GM19193 (cell line): ENCODE measurements at regions not wholly inside any gene's neighbourhood (a gene's known extent, or its start where the extent isn't known, plus 50 kb on each side); places are given as distances from the start of the nearest gene placed in this dataset.

Source experiments
- POLR2A ChIP-seq: IDR thresholded peaks from 4 replicates; pipeline ENCODE4 v1.6.1; 2011; ENCODE audit not compliant: insufficient read depth, insufficient read length; ENCODE audit errors: extremely low read depth

DNA sequence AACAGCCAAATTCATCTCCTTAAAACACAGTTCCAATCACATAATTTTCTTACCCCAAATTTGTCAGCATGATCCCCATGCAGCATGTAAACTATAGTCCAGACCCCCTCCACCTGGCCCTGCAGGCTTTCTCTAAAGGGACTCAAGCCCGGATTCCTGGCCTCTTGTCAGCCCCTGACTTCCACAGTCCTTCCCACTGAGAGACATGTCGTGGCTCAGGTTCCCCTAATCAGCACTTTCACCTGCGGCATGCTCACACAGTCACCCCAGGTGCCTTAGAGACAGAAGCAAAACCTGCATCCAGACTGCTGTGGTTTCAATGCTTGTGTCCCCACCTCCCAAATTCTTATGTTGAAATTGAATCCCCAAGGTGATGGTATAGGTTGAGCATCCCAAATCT lies 372.7 kb upstream of the ATP10A start:
- no peak for TF ChIP-seq POLR2A

DNA sequence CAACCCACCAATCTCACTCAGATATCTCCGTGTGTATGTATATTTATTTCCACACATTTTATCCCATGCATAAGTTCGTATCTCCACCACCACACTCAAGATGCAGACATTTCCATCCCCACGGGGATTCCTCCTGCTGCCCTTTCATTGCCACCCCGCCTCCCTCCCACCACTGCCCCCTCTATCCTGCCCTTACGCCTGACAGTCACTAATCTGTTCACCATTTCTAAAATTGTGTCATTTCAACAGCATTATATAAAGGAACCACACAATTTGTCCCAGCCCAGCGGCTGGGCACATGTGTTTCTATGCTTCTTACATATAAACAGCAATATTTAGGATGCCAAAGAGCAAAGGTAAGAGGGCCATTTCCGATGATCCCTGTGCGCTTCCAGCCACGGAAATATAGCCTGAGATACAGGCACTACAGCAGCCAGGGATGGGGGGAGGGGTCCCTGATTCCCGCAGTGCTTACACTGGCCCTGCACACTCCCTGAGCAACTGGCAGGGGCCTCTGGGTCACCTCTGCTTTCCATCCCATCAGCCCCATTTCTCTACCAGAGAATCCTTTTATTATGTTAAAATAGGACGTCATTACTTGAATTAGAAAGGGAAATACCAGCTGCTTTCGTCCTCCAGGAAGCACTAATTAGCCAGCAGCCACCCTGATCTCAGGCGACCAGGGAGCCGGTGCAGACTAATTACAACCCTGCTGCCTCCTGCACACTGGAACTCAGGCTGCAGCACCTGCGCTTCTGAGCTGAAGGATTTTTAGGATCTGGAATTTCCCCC lies 372.0 kb upstream of the ATP10A start:
- TF ChIP-seq POLR2A = no peak

DNA sequence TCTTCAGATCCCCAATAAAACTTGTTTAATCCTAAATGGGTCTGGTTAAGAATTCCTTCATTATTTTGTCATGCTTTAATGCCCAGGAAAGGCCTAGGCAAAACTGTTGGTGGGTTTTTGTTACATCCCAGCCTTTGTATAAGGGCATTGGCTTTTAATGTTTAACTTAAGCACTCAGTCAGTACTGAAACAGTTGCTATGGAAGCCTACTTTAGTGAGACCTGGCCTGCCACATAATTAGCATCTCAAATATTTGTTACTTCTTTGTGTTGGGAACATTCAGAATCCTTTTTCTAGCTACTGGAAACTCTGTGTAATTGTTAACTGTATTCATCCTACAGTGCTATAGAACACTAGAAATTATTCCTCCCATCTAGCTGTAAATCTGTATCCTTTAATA lies 369.6 kb upstream of the ATP10A start:
- TF ChIP-seq POLR2A = no peak

DNA sequence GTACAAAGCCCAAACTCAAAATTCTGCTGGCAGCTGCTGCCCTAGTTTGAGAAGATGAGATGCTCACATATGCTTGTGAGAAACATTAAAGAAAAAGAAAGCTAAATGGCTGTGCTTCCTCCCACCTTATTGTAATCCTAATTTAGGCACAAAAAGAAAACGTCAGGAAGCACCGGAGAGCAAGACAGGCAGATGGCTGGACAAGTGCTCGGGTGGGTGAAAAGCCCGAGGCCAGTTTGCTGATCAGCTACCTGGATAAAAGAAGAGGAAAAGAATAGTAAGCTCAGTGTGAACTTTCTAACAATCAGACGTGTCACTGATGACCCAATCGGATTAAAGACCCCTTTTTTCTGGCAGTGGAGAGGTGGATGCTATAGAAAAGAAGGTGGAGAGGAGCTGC lies 368.0 kb upstream of the ATP10A start:
- no peak for TF ChIP-seq POLR2A

DNA sequence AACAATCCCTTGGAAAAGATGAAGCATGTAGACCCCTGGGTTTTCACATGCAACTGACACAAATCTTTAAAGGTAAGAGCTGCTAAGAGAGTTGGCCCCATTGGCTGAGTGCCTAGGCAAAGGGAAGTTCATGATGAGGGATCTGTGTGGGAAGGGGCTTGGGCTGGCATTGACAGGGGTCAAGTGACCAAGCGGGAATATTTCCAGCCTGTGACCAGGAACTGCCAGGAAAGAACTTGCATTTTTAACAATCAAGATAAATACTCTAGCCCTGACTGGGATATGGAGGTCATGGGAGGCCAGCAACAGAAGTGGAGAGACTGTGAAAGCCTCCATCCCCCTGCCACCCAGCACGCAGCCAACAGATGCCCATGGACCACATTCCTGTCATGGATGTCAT lies 361.1 kb upstream of the ATP10A start:
- no peak for TF ChIP-seq POLR2A

DNA sequence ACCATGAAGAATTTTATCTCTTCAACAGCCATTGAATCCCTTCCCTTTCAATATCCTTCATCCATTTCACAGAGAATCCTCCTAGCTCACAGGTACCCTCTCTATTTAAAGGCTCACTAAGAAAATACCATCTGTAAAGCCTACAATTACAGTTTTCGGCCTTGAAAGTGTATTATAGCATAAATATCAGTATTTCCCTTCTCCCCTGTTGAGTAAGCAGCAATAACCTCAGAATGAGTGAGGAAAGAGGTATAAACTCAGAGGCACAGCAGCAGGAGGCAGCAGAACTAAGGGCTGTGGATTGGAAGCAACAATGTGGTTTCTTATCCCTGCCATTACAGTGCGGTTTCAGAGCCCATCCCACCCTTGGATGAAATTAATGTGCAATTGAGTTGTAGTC lies 360.6 kb upstream of the ATP10A start:
- no peak for TF ChIP-seq POLR2A

DNA sequence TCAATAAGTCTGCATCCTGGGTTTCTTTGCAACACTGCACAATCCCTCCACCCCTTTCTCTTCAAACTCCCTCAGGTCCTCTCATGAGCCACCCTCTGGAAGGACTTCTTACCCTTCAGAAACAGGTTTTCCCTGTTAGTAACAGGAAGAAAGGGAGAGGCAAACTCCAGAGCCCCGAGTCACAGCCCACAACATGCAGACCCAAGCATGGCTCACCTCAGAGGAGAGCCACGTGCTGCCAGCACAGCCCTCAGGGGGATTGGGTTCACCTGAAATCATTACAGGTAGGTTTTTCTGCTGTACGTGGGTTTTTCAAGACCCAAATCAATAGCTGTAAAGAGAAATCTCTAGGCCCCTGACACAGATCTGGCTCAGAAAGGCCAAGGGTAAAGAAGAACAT lies 359.7 kb upstream of the ATP10A start:
- no peak for TF ChIP-seq POLR2A

DNA sequence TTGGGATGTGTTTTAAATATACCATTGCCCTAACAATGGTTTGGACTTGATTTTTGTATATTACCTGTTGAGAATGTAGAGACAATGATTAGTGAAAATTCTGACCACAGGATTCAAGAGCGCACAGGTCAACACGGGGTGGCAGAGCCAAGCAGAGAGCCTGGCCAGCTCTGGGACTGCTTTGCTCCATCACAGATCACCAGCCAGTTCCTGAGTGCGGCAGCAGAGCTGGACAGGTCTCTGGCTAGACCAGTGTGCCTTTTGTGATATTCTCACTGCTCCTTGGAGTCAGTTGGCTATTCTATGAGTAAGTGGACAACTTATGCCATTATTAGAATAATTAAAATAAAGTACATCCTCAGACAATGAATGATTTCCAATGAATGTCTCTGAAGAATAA lies 351.2 kb upstream of the ATP10A start:
- TF ChIP-seq POLR2A = no peak

DNA sequence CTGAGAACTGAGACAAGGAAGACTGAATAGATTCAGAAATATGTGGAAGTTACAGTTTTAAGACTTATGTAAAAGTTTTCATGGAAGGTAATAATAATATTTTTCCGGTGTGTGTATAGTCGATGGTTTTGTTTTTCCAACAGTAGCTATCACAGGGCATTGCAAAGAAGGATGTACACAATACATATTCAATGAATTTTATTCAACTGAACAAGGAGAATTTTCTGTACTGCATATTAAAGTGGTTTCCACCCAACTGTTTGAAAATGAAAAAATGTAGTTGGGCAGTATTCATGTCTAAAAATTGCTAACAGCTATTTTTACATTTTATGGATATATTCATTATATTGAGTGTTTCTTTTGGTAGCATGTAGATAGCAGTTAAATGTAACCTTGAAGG lies 350.3 kb upstream of the ATP10A start:
- TF ChIP-seq POLR2A = no peak

DNA sequence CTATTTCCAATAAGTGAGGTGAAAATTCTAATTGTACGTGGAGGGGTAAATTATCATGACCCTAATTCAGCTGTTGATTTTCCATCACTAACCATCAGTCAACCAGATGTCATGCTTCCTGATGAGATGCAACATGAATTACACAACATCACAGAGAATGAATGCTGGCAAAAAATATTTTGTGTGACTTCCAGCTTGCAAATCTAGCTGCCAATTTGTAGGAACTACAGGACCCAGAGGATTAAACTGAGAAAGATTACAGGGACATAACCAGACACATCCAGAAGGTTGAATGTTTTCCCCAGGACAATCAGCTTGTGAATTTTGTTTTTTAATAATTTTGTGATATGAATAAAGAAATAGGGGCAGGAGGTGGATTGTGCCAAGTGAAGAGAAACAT lies 349.0 kb upstream of the ATP10A start:
- TF ChIP-seq POLR2A = no peak

DNA sequence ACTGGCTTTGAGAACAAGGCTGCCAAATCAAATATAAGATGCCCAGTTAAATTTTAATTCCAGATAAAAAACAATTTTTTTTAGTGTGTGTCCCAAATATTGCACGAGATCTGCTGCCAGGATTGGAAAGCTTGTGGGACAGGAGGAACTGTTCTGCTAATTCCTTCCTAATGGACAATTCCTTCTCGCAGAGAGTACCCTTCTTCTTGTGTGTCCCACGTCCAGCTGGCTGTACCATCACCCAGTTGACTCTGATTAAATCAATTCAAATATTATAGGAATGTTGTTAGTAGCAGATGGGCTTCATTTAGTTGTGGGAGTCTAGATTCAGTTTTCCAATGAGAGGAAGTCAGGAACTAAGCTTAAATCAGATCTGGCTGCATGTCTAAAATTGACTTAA lies 347.9 kb upstream of the ATP10A start:
- TF ChIP-seq POLR2A = no peak

DNA sequence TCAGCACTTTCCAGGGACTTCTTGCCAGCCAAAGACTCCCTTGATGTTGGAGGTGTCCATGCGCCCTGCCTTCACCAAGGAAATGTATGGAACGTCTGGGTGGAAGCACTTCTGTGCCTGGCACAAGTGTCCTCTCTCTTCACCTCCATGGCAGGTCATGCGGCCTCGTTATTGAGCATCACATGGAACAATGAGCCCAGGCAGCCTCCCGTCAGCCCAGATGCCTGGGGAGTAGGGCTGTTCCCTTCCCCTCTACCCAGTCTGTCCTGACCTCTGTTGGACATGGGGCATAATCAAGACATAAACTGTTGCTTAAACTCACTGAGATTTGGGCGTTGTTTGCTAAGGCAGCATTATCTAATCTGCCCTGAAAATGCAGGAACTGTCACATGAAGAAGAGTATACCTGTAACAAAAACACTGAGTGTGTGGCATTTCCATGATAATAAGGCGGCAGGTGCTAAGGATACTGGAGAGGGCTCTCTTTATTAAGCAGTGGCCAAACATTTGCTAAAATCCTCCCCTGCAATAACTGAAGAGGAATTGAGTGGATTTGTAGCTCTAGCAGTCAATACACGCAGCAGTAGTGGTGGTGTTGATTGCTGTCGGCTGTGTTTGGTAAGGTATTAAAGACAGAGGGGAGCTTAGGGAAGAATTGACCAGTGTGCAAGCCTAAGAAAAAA lies 338.2 kb upstream of the ATP10A start:
- TF ChIP-seq POLR2A = no peak

DNA sequence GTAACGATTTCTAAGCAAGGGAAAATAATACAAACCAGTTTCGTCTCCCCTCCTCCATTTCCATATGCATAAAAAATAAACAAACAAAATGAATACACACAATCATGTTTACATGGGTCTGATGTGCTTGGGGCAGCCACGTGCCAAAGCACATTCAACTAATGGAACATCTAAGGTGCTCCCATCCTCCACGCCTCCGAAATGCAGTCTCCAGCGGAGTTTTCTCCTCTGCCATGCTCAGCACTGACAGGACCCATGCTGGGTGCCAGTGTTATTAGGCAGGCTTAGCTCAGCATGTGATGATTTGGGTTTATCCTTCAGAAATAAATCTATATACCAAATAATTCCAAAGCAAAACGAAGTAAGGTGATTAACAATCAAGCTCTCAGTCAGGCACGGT lies 337.3 kb upstream of the ATP10A start:
- TF ChIP-seq POLR2A = no peak

DNA sequence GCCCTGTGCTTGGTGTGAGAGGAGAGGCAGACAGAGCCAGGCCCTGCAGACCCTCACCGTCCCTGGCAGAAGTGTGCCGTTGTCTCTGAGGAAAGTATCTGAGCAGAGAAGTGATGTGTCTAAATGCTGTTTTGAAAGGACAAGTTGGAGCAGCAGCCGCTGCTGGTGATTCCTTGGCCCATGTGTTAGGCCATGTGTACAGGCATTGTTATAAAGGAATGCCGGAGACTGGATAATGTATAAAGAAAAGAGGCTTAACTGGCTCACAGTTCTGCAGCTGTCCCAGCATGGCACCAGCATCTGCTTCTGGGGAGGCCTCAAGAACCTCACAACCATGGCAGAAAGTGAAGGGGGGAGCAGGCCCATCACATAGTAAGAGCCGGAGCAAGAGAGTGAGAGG lies 334.6 kb upstream of the ATP10A start:
- no peak for TF ChIP-seq POLR2A

DNA sequence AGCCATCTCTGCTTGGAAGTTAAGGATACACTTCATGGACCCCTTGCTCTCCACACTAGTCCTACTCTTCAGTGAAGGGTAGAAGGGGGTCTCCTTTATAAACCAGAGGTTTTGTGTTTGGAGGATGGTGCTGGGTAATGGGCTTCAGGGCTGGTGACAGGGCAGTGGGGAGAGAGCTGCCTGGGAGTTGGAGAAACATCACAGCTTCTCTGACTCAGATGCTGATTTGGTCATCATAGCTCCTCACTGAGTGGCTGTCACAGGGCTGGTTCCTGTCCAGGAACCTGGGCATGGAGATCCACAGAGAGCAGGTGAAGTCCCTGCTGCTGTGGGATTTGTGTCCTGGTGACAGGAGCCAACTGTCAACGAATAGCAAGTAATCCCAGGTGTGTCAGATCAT lies 333.9 kb upstream of the ATP10A start:
- no peak for TF ChIP-seq POLR2A

DNA sequence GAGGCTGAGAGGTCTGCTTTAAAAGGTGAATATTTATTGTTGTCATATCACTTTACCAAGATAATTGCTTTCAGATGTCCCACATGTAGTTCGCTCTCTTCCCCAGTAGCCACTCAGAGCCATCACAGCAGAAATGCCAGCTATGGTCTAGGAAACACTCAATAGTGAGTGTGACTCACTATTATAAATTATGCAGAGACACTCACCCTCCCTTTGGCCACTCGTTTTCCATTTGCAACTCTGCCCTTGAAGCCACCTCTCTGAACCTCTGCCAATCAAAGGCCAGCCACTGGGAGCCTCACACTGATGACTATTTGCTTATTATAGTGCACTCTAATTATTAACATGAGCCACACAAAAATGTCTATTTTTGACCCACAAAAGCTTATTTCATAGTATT lies 328.1 kb upstream of the ATP10A start:
- no peak for TF ChIP-seq POLR2A
